GM18870 (cell line): ENCODE measurements at regions not wholly inside any gene's neighbourhood (a gene's known extent, or its start where the extent isn't known, plus 50 kb on each side); places are given as distances from the start of the nearest gene placed in this dataset.
"Not testable (repeated sequence)": the region's sequence is repeated elsewhere in the genome, so short reads cannot be mapped to it uniquely, and the experiment has no call there.

Experiments
- ATAC-seq: cut with Tn5 transposase; IDR thresholded peaks from one replicate; pipeline ENCODE4 v1.9.1; 2021; ENCODE audit warnings: moderate library complexity; ENCODE audit not compliant: unreplicated experiment

GRCh38 chr3:177610686-177611633 lies 413.7 kb upstream of the TBL1XR1 start:
- ATAC-seq = no peak

- no peak for ATAC-seq
Measured at GRCh38 chr3:177611752-177612334, 414.6 kb upstream of the TBL1XR1 start.

- no peak for ATAC-seq
Measured at GRCh38 chr3:177613901-177614300, 416.6 kb upstream of the TBL1XR1 start.

DNA sequence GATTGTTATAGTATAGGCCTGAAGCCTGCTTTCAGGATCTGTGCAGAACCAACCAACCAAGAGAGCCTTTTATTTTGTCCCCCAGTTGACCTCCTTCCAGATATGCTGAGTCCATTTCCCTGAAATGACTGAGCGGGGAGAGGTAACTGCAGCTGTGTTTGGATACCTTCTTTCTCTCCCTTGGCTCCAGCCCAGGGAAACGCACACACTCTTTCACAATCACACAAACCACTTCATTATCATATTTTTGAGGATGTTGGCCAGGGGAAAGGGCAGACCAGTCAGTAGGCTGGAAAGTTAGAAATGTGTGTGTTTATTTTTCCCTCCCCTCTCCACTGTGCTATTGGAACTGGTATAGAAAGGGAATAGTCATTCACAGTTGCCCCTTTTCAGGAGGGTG lies 417.7 kb upstream of the TBL1XR1 start:
- no peak for ATAC-seq

GRCh38 chr3:177618873-177619733 lies 421.8 kb upstream of the TBL1XR1 start:
- no peak for ATAC-seq

DNA sequence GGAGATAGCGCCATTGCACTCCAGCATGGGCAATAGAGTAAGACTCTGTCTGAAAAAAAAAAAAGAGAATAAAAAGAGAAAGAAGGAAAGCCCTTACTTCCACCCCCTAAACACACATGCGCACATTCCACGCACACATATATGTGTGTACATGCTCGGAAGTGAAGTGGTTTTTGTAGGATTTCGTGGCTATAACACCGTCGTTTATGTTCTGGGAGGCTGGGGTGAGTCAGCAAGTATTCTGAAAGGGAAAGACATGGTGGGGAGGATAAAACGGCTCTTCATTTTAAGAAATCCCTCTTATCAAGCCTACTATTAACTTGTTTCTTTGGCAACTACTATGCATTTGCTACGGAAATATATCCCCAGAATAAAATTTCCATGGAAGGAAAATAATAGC lies 422.8 kb upstream of the TBL1XR1 start:
- ATAC-seq = no peak

- no peak for ATAC-seq
Measured at GRCh38 chr3:177622520-177622919, 425.2 kb upstream of the TBL1XR1 start.

DNA sequence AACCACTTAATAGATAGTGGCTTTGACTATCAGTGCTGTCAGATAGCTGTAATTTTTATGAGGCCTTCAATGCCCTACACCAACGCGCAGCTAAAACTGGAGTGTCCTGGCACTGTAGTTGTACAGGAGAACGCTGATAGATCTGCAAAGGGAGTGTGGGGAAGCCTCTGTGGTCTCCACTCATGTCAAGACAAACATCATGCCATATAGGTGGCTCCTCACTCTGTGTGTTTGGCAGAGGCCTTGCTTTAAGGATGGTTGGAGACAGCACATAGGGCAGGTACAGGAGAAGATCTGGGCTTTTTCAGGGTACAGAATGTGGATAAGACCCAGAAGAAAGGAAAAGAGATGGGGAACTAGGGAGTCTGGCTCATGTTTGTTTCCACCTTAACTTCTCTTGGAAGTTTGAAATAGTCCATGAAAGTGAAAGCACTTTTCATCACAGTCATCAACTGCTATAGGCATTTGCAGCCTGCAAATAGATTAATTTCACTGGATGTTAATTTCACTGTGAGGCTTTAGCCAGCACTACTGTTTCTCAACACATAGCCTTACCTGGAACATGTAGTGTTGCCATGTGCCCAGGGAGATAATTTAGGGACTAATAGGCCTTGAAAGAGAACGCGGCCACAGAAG lies 425.8 kb upstream of the TBL1XR1 start:
- no peak for ATAC-seq

GRCh38 chr3:177624528-177625495 lies 427.5 kb upstream of the TBL1XR1 start:
- ATAC-seq = no peak

DNA sequence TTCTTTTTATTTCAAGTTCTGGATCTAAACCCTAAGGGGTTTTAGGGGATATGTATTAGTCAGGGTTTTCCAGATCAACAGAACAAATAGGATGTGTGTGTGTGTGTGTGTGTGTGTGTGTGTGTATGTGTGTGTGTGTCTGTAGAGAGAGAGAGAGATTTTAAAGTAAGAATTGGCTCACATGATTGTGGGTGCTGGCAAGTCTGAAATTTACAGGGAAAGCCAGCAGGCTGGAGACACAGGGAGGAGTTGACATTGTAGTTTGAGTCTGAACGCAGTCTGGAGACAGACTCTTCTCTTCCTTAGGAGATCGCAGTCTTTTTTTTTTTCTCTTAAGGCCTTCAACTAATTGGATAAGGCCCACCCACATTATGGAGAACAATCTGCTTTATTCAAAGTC lies 428.8 kb upstream of the TBL1XR1 start:
- no peak for ATAC-seq

- ATAC-seq = not testable (repeated sequence)
Measured at GRCh38 chr3:177628095-177628719, 430.9 kb upstream of the TBL1XR1 start.

GRCh38 chr3:177629276-177629675 lies 432.0 kb upstream of the TBL1XR1 start:
- no peak for ATAC-seq

- no peak for ATAC-seq
Measured at GRCh38 chr3:177633671-177634207, 436.5 kb upstream of the TBL1XR1 start.

- not testable (repeated sequence) for ATAC-seq
Measured at GRCh38 chr3:177635601-177636106, 438.4 kb upstream of the TBL1XR1 start.

GRCh38 chr3:177640319-177640965 lies 443.2 kb upstream of the TBL1XR1 start:
- no peak for ATAC-seq

- ATAC-seq = no peak
Measured at GRCh38 chr3:177641206-177641605, 443.9 kb upstream of the TBL1XR1 start.

DNA sequence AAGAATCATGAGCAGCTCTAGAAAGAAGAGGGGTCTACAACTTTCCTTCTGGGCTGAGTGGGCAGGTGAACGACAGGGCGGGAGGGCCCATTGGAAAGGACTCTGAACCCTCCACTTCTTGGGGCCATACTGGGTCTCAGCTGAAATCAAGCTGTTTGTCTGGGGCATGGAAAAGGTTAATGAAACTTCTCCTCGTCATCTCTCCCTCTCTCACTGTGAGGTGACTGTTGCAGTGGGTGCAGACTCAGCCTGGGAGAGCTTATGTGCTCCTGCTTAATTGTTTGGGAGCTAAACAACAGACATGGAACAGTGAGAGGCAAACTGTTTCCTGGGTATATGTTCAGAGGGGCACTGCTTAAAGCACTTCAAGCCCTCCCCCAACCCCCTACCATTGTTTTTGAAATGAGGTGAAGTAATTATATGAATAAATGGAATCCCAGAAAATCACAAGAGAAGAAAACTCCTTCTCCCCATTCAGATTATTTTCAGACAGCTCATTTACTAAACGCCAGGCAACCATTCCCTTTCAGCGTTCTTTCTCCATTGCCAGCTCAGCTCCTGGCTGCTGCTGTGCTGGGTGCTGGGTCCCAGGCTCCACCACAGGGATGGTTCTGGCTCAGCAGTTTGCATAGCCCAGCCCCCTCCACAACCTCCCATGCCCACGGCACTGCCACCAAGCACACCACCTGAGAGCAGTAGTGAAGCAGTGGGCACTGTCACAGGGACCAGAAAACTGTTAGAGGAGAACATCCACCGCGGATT lies 444.9 kb upstream of the TBL1XR1 start:
- no peak for ATAC-seq

- ATAC-seq = no peak
Measured at GRCh38 chr3:177642804-177643125, 445.5 kb upstream of the TBL1XR1 start.
